Coronary artery (tissue), 2 donors: ENCODE measurements at regions not wholly inside any gene's neighbourhood (a gene's known extent, or its start where the extent isn't known, plus 50 kb on each side); places are given as distances from the start of the nearest gene placed in this dataset.
"Not testable (repeated sequence)": the region's sequence is repeated elsewhere in the genome, so short reads cannot be mapped to it uniquely, and the experiment has no call there.

Experiments
- DNase-seq: peaks from one replicate; pipeline ENCODE4 v3.0.0-alpha.2; 2017; ENCODE audit warnings: low spot score
- H3K27ac ChIP-seq, 2 donors: fragments of 200-600 bp; sonication (generic); one replicate each; pipeline ENCODE4 v1.5.1; 2016 to 2019
- H3K4me3 ChIP-seq: fragments of 200-600 bp; sonication (generic); 2 replicates; pipeline ENCODE4 v1.5.1; 2016; ENCODE audit warnings: mild to moderate bottlenecking, moderate library complexity
- CTCF ChIP-seq: fragments of 200-600 bp; sonication (generic); IDR thresholded peaks from one replicate; pipeline ENCODE4 v1.5.1; 2019; ENCODE audit warnings: antibody characterized with exemption

GRCh38 chr2:163043201-163043600, 204.6 kb upstream of the KCNH7 start:
- Histone ChIP-seq H3K4me3 (no peak overlapping the region), H3K27ac (no peak overlapping the region)
- no peak for DNase-seq
- no peak for TF ChIP-seq CTCF

- no peak for DNase-seq
Measured at GRCh38 chr2:163039266-163039665, 200.7 kb upstream of the KCNH7 start.

GRCh38 chr2:163028807-163029206, 190.2 kb upstream of the KCNH7 start:
- no peak for TF ChIP-seq CTCF
- Histone ChIP-seq H3K4me3 (no peak overlapping the region), H3K27ac (no peak overlapping the region)
- no peak for DNase-seq

More at GRCh38 chr2:163039266-163039665, 200.7 kb upstream of the KCNH7 start:
- Histone ChIP-seq H3K4me3 (no peak overlapping the region), H3K27ac (no peak overlapping the region)
- TF ChIP-seq CTCF: no peak

- DNase-seq, H3K4me3 ChIP-seq, H3K27ac ChIP-seq: not testable (repeated sequence)
Measured at GRCh38 chr2:163026136-163026775, 187.7 kb upstream of the KCNH7 start.

- not testable (repeated sequence) for H3K4me3 ChIP-seq
Measured at GRCh38 chr2:163016882-163017281, 178.3 kb upstream of the KCNH7 start.

GRCh38 chr2:163011000-163011399, 172.4 kb upstream of the KCNH7 start:
- DNase-seq: no peak
- Histone ChIP-seq H3K27ac (no peak overlapping the region), H3K4me3 (no peak overlapping the region)
- TF ChIP-seq CTCF: no peak

More at GRCh38 chr2:163016882-163017281, 178.3 kb upstream of the KCNH7 start:
- DNase-seq, H3K27ac ChIP-seq: not testable (repeated sequence)

GRCh38 chr2:163008642-163009041, 170.1 kb upstream of the KCNH7 start:
- TF ChIP-seq CTCF: no peak
- Histone ChIP-seq H3K4me3 (no peak overlapping the region), H3K27ac (no peak overlapping the region)
- DNase-seq: no peak

GRCh38 chr2:162994718-162995117, 156.2 kb upstream of the KCNH7 start:
- no peak overlapping the region for H3K27ac ChIP-seq
- TF ChIP-seq CTCF: no peak
- H3K4me3 ChIP-seq: no peak overlapping the region
- no peak for DNase-seq
